ENCODE measurements at regions not wholly inside any gene's neighbourhood (a gene's known extent, or its start where the extent isn't known, plus 50 kb on each side); places are given as distances from the start of the nearest gene placed in this dataset.

DNA sequence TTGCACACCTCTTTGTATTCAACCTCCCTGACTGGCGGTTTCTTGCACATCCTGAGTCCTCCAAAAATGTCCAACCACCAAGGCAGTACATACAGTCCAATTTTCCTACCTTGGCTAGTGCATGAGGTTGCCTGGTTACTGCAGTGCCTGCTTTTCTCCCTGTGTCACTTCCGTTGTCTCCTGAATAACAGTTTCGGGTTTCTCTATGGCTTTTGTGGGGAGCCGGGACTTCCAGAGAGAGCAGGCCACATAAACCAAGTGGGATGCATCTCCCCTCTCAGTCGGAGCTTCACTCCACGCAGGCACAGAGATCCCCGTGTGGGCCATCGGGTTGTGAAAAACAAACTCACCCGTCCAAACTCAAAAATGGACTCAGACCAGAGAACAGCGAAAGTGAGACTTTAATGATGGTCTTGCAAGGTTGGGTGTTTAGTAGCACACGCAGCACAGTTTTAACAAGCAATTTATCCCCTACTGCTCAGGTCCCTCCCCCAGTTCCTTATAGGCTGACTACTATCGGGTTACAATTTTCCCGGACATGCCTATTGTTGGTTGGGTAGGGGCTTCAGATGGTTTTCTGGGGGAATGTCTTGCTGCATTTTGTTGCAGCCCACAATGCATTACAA lies 173.1 kb downstream of the POU4F1 start:
- no peak for DNase-seq (ENCODE audit: low read depth)
- TF ChIP-seq, protein P1, sequence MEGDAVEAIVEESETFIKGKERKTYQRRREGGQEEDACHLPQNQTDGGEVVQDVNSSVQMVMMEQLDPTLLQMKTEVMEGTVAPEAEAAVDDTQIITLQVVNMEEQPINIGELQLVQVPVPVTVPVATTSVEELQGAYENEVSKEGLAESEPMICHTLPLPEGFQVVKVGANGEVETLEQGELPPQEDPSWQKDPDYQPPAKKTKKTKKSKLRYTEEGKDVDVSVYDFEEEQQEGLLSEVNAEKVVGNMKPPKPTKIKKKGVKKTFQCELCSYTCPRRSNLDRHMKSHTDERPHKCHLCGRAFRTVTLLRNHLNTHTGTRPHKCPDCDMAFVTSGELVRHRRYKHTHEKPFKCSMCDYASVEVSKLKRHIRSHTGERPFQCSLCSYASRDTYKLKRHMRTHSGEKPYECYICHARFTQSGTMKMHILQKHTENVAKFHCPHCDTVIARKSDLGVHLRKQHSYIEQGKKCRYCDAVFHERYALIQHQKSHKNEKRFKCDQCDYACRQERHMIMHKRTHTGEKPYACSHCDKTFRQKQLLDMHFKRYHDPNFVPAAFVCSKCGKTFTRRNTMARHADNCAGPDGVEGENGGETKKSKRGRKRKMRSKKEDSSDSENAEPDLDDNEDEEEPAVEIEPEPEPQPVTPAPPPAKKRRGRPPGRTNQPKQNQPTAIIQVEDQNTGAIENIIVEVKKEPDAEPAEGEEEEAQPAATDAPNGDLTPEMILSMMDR (IDR thresholded peaks at IDR 0.05; ENCODE audit: insufficient read depth, low read depth, low read length, missing control alignments) = no peak
- no peak overlapping the region for H3K4me3 ChIP-seq (ENCODE audit: low read depth, low read length)

GRCh38 chr13:78428646-78429045 lies 174.7 kb downstream of the POU4F1 start:
- DNase-seq (ENCODE audit: low read depth) = no peak
- TF ChIP-seq, protein P1 (IDR thresholded peaks at IDR 0.05; ENCODE audit: insufficient read depth, low read depth, low read length, missing control alignments) = no peak
- H3K4me3 ChIP-seq (ENCODE audit: low read depth, low read length) = no peak overlapping the region

- TF ChIP-seq, protein P1 (IDR thresholded peaks at IDR 0.05; ENCODE audit: insufficient read depth, low read depth, low read length, missing control alignments) = no peak
- no peak overlapping the region for H3K4me3 ChIP-seq (ENCODE audit: low read depth, low read length)
- DNase-seq (ENCODE audit: low read depth) = no peak
These were observed 177.2 kb downstream of the POU4F1 start for GRCh38 chr13:78426183-78426582.

DNA sequence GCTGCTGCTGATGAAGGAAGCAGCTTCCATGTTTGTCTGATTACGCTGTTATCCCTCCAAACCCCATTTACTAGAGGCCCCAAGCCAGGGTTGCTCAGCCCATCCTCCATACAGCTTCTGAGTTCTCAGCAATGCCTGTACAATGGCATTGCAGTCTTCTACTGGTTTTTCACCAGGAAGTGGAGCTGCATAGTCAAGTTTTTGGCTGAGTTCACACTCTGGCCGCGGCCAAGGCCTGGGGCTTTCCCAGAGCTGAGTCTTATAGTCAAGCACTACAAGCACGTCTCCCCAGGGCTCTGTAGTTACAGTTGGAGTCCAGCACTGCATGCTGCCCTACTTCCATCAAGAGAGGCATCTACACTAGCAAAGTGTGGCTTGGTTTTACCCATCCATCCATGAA lies 182.5 kb downstream of the POU4F1 start:
- DNase-seq (ENCODE audit: low read depth) = peak; percentile 82
- H3K4me3 ChIP-seq (ENCODE audit: low read depth, low read length) = no peak overlapping the region
- TF ChIP-seq, protein P1 (IDR thresholded peaks at IDR 0.05; ENCODE audit: insufficient read depth, low read depth, low read length, missing control alignments) = no peak

- no peak for DNase-seq (ENCODE audit: low read depth)
- TF ChIP-seq, protein P1 (IDR thresholded peaks at IDR 0.05; ENCODE audit: insufficient read depth, low read depth, low read length, missing control alignments) = no peak
- H3K4me3 ChIP-seq (ENCODE audit: low read depth, low read length) = no peak overlapping the region
These were observed 189.3 kb downstream of the POU4F1 start for GRCh38 chr13:78413887-78414553.

DNA sequence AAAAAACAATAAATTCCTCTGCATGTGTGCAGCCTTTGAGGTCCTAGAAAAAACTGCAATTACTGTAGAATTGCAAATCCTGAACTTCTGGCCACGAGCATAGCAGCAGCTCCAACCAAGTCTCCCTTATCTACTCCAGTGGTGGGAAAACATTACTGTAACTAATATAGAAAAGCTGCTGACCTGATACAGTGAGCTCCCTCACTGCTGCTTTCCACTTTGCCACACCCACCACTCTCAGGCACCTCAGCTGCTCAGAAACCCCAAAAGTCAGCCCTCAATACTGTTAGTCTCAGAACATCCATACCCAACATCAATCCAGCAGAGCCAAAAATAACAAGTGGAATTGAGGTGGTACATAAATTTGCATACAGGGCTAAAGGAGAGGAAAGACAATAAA lies 192.5 kb downstream of the POU4F1 start:
- H3K4me3 ChIP-seq (ENCODE audit: low read depth, low read length) = no peak overlapping the region
- TF ChIP-seq, protein P1 (IDR thresholded peaks at IDR 0.05; ENCODE audit: insufficient read depth, low read depth, low read length, missing control alignments) = no peak
- no peak for DNase-seq (ENCODE audit: low read depth)

- TF ChIP-seq, protein P1 (IDR thresholded peaks at IDR 0.05; ENCODE audit: insufficient read depth, low read depth, low read length, missing control alignments) = no peak
- DNase-seq (ENCODE audit: low read depth) = no peak
- no peak overlapping the region for H3K4me3 ChIP-seq (ENCODE audit: low read depth, low read length)
These were observed 193.2 kb downstream of the POU4F1 start for GRCh38 chr13:78410164-78410563.
